ENCODE measurements at regions not wholly inside any gene's neighbourhood (a gene's known extent, or its start where the extent isn't known, plus 50 kb on each side); places are given as distances from the start of the nearest gene placed in this dataset.

DNA sequence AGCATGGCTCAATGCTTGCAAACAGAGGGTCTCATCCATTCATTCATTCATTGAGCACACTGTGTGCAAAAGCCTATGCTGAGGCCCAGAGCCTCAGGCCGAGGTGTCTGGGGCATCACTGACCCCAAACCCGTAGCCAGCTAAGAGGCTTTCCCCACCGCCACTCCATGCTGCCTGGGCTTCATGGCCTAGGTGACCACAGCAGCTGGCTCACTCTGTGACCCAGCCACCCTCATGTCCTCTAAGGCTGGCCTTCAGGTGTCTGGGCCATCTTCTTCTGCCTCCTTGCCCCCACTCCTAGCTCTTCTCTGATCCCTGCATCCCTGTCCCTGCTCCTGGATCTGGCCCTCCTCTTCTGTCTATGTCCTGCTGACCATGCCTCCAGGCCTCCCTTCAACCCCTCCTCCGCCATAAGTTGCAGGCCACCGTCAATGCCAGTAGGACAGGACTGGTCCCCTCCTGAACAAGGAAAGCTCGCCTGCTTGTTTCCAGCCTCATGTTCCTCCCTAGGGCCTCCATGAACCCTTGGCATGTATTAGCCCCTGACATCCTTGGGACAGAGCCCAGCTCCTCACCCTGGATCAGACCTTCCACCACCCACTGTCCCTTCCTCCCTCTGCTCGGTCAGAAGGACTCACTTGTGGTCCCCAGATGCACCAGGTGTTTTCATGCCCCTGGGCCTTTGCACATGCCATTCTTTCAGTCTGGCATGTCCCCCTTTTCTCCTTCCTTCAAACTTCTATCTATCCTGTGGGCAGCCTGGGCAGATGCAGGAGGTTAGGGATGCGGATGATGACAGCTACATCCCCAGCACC lies 92.8 kb downstream of the MYEOV start:
- H3K9me3 ChIP-seq (ENCODE audit: low read depth): no peaks in the 10 kb centered on the region
- no peaks in the 10 kb centered on the region for H3K36me3 ChIP-seq
- no peak overlapping the region for H3K27ac ChIP-seq
- H3K4me3 ChIP-seq: no peak overlapping the region
- no peak for TF ChIP-seq CTCF (IDR thresholded peaks at IDR 0.05; ENCODE audit: low read depth, low read length)
- H3K27me3 ChIP-seq: no peaks in the 10 kb centered on the region
- no peak for DNase-seq (ENCODE audit: low read depth in 1 of 2, low spot score in 1 of 2)
- no peaks in the 10 kb centered on the region for H3K4me1 ChIP-seq (ENCODE audit: low read depth)

GRCh38 chr11:69387409-69387885 lies 93.5 kb downstream of the MYEOV start:
- H3K4me1 ChIP-seq (ENCODE audit: low read depth): no peaks in the 10 kb centered on the region
- H3K36me3 ChIP-seq: no peaks in the 10 kb centered on the region
- no peaks in the 10 kb centered on the region for H3K27me3 ChIP-seq
- no peak overlapping the region for H3K4me3 ChIP-seq
- H3K27ac ChIP-seq: no peak overlapping the region
- TF ChIP-seq CTCF (IDR thresholded peaks at IDR 0.05; ENCODE audit: low read depth, low read length): no peak
- H3K9me3 ChIP-seq (ENCODE audit: low read depth): no peaks in the 10 kb centered on the region
- DNase-seq (ENCODE audit: low read depth in 1 of 2, low spot score in 1 of 2): no peak

GRCh38 chr11:69388210-69388609 lies 93.3 kb upstream of the LINC01488 start:
- H3K27ac ChIP-seq: no peak overlapping the region
- H3K4me1 ChIP-seq (ENCODE audit: low read depth): no peaks in the 10 kb centered on the region
- no peak overlapping the region for H3K4me3 ChIP-seq
- H3K27me3 ChIP-seq: no peaks in the 10 kb centered on the region
- no peaks in the 10 kb centered on the region for H3K36me3 ChIP-seq
- no peaks in the 10 kb centered on the region for H3K9me3 ChIP-seq (ENCODE audit: low read depth)
- no peak for TF ChIP-seq CTCF (IDR thresholded peaks at IDR 0.05; ENCODE audit: low read depth, low read length)
- no peak for DNase-seq (ENCODE audit: low read depth in 1 of 2, low spot score in 1 of 2)

DNA sequence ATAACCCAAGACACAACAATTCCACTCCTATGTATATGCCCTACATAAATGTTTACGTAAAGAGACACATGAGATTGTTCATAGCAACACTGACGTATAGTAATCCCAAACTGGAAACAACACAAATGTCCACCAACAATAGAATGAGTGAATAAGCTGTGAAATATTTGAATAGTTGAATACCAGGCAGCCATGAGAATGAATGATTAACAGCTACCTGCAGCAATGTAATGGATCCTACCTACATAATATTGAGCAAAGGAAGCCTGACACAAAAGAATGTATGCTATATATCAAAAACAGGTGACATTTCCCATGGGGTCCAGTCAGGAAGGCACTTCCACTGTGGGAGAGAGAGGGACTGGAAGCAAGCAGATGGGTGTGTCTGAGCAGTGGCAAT lies 92.8 kb upstream of the LINC01488 start:
- no peak for TF ChIP-seq CTCF (IDR thresholded peaks at IDR 0.05; ENCODE audit: low read depth, low read length)
- Histone ChIP-seq H3K9me3 (ENCODE audit: low read depth) (no peaks in the 10 kb centered on the region), H3K27me3 (no peaks in the 10 kb centered on the region), H3K27ac (no peak overlapping the region), H3K4me3 (no peak overlapping the region), H3K36me3 (no peaks in the 10 kb centered on the region), H3K4me1 (ENCODE audit: low read depth) (no peaks in the 10 kb centered on the region)
- DNase-seq (ENCODE audit: low read depth in 1 of 2, low spot score in 1 of 2): no peak

- Histone ChIP-seq H3K27me3 (no peaks in the 10 kb centered on the region), H3K27ac (no peak overlapping the region), H3K9me3 (ENCODE audit: low read depth) (no peaks in the 10 kb centered on the region), H3K36me3 (no peaks in the 10 kb centered on the region), H3K4me1 (ENCODE audit: low read depth) (no peaks in the 10 kb centered on the region), H3K4me3 (no peak overlapping the region)
- TF ChIP-seq CTCF (IDR thresholded peaks at IDR 0.05; ENCODE audit: low read depth, low read length): no peak
- no peak for DNase-seq (ENCODE audit: low read depth in 1 of 2, low spot score in 1 of 2)
Measured at GRCh38 chr11:69390561-69390960, 90.9 kb upstream of the LINC01488 start.

All from cardiac muscle cell (in vitro differentiated cells and primary cell).